HPDE6-E6E7 (cell line): ENCODE measurements at regions not wholly inside any gene's neighbourhood (a gene's known extent, or its start where the extent isn't known, plus 50 kb on each side); places are given as distances from the start of the nearest gene placed in this dataset.
"Not testable (repeated sequence)": the region's sequence is repeated elsewhere in the genome, so short reads cannot be mapped to it uniquely, and the experiment has no call there.

Experiments used
- DNase-seq: peaks from one replicate; pipeline ENCODE4 v3.0.0; 2011; ENCODE audit warnings: missing footprints; ENCODE audit errors: extremely low spot score

DNA sequence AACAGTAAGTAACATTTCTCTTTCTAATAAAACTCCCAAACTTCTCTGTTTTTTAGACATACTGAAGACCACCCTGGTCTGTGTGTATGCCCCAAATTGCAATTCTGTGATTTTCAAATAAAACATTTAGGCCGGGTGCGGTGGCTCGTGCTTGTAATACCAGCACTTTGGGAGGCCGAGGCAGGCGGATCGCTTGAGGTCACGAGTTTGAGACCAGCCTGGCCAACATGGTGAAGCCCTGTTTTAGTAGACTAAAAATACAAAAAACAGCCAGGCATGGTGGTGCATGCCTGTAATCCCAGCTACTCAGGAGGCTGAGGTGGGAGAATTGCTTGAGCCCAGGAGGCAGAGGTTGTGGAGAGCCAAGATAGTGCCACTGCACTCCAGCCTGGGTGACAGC lies 368.5 kb downstream of the PTPRU start:
- not testable (repeated sequence) for DNase-seq

- DNase-seq, result no peak
These were observed 367.3 kb downstream of the PTPRU start for GRCh38 chr1:29603622-29604021.

- DNase-seq, result no peak
These were observed 365.9 kb downstream of the PTPRU start for GRCh38 chr1:29602203-29602602.

GRCh38 chr1:29601021-29601420 lies 364.7 kb downstream of the PTPRU start:
- DNase-seq, result no peak

GRCh38 chr1:29599826-29600225 lies 363.5 kb downstream of the PTPRU start:
- DNase-seq, result no peak

DNA sequence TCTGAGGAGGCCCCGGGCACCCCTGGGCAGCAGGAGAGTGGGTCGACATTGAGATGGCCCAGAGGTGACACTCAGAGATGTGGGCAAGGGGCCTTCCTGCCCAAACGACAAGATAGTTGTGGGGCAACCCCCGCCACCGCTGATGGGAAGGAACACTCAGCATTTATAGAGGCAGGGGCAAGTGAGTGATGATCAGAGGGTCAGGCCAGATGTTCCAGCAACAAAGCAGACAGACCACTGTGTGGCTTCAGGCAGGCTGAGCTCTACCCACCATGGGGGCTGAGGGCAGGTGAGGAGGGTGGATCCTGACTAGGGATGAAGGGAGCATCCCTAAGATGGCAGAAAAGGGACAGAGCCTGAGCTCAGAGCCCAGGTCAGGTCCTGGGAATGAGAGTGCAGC lies 362.7 kb downstream of the PTPRU start:
- no peak for DNase-seq

GRCh38 chr1:29597861-29598260 lies 361.5 kb downstream of the PTPRU start:
- DNase-seq, result no peak

DNA sequence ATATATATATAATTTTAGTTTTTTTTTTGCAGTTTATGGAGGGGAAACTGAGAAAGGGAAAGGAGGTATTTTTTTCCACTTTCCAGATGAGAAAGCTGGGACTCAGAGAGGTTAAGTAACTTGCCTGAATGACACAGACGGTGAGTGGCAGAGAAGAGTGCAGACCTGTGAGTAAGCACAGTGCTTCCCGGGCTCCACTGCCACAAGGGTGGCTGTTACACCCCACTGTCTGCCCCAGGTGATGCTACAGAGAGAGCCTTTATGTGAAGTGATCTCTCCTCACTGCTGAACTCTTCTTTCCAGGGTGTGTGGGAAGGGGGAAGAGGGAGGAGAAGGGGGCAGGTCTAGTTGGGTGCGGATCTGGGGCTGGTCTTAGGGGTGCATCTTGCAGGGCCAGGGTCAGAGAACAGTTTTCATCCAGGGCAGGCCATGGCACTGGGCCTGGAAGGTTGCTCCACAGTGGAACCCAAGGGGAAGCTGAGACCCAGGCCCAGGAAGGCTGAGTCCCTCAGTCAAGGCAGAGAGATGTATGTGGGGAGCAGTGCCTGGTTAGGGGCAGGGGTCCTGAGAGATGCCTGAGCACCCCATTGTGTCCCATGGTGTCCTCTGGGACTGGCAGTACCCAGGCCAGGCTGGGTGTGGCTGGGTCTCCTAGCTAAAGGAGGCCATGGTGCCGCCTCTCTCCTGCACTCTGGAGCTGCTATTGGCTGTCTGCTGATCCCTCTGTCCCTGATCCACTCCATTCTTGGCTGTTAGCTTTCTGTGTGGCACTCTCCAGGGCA lies 357.5 kb downstream of the PTPRU start:
- no peak for DNase-seq

DNA sequence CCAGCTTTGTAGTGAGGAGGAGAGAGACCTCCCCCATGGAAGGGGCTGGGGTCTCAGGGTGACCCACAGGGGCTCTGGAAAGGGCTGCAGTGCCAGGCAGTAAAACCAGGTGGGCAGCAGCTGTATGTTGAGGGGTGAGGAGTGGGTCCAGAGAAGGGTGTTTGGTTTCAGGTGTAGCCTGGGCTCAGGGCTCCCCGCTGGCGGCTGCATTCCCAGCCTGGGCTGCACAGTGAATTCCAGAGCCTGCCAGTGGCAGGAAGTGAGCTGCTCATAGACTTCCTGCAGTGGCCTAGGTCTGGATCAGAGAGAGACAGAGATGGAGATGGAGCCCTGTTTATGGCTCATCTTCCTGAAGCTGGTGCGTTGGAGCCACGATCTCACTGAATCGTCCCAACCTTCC lies 356.4 kb downstream of the PTPRU start:
- DNase-seq, result no peak

DNA sequence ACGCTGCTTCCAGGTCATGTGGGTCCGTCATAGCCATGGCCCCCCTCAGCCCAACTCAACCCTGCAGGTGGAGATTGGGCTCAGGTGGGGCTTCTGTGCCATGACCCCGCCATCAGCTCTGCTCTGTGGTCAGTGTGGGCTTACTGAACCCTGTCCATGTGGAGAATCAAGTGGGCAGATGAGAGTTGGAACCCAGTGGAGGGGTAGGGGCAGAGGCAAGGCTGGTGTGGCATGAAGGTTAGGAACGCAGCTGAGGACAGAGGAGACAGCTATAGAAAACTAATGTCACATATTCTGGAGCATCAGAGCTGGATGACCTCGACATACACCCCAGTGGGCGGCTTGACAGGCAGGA lies 355.9 kb downstream of the PTPRU start:
- no peak for DNase-seq

- DNase-seq, result no peak
These were observed 355.4 kb downstream of the PTPRU start for GRCh38 chr1:29591601-29592260.

- no peak for DNase-seq
These were observed 354.6 kb downstream of the PTPRU start for GRCh38 chr1:29590583-29591565.

GRCh38 chr1:29589716-29590115 lies 353.4 kb downstream of the PTPRU start:
- not testable (repeated sequence) for DNase-seq

DNA sequence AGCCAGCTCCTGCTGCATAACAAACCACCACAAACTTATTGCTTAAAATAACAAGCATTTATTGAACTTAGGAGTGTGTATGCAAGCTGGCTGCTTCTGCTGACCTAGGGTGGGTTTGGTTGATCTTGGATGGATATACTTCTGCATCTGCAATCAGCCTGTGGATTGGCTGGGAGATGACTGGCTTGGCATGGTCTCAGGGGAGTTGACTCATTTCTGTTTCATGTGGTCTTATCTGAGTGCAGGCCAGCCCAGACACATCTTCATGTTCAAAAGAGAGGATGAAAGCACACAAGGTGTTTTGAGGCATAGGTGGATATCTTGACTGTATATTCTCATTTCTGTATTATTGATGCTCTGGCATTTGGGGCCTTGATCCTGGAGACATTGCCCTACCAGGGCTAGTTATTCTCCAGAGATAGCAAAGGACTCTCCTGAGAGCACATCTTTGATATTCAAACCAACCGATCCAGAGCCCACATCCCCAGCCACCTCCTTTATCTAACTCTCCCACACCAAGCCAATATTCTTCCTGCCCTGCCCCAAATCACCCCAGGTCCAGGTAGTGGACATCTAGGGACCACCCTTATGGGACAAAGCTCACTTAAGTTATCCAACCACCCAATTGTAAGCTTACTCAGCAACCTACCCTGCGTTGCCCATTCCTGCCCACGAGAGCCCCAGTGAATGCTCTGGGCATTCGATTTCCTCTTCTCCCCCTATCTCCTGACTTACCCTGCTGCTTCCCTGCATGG lies 350.8 kb downstream of the PTPRU start:
- DNase-seq, result peak; percentile 74

DNA sequence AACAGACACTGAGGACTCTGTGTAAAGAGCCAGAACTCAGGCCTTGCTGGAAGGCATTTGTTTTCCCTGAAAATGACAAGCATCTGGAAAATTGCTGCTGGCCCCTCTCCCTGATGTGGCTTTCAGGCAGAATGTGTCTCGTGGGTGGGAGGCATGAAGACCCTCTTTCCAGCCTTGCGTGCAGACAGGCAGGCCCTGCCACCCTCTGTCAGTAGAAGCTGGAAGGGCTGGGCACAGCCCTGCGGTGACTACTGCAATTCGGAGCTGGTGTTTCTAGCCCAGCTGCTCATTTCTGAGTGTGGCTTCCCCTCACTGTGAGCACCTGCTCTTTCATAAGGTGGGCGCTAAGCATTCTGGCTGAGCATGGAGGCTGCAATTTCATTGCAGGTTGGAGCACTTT lies 349.9 kb downstream of the PTPRU start:
- no peak for DNase-seq

- DNase-seq, result no peak
These were observed 349.3 kb downstream of the PTPRU start for GRCh38 chr1:29585656-29586055.

- no peak for DNase-seq
These were observed 348.9 kb downstream of the PTPRU start for GRCh38 chr1:29585201-29585600.

- no peak for DNase-seq
These were observed 348.5 kb downstream of the PTPRU start for GRCh38 chr1:29584776-29585175.

DNA sequence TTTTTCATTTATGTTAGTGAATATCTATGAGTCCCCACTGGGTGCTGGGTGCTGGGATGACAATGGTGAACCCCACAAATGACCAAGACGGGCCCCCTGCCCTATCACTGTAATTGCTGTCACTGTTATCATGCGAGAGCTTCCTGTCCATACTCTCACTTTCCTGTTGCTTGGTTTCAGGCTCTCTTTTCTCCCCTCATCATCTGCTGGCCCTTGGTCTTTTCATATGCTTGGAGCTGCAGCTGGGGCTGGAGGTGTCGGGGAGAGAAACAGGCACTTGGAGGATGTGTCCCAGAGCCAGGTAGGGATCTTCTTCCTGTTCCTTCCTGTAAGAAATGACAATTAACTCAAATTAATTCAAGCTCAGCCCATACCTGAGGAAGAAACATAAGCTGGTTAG lies 348.0 kb downstream of the PTPRU start:
- DNase-seq, result no peak

- DNase-seq, result peak; percentile 85
These were observed 347.4 kb downstream of the PTPRU start for GRCh38 chr1:29583727-29584126.

GRCh38 chr1:29581256-29581655 lies 344.9 kb downstream of the PTPRU start:
- no peak for DNase-seq
